HL-60 (cell line): ENCODE measurements at regions not wholly inside any gene's neighbourhood (a gene's known extent, or its start where the extent isn't known, plus 50 kb on each side); places are given as distances from the start of the nearest gene placed in this dataset.

Experiments used
- POLR2AphosphoS5 ChIP-seq: IDR thresholded peaks from 2 replicates; pipeline ENCODE4 v1.6.1; 2012; ENCODE audit warnings: low read depth
- REST ChIP-seq: IDR thresholded peaks from 2 replicates; pipeline ENCODE4 v1.6.1; 2012; ENCODE audit warnings: low read depth; ENCODE audit not compliant: insufficient replicate concordance
- TF ChIP-seq, protein P1 (sequence below): IDR thresholded peaks from one replicate; pipeline ENCODE4 v1.5.1; 2011; ENCODE audit warnings: low read length, control low read depth, inconsistent platforms; ENCODE audit not compliant: insufficient read depth

GRCh38 chr10:76675561-76675950 lies 962.1 kb downstream of the KCNMA1 start:
- TF ChIP-seq, protein P1, sequence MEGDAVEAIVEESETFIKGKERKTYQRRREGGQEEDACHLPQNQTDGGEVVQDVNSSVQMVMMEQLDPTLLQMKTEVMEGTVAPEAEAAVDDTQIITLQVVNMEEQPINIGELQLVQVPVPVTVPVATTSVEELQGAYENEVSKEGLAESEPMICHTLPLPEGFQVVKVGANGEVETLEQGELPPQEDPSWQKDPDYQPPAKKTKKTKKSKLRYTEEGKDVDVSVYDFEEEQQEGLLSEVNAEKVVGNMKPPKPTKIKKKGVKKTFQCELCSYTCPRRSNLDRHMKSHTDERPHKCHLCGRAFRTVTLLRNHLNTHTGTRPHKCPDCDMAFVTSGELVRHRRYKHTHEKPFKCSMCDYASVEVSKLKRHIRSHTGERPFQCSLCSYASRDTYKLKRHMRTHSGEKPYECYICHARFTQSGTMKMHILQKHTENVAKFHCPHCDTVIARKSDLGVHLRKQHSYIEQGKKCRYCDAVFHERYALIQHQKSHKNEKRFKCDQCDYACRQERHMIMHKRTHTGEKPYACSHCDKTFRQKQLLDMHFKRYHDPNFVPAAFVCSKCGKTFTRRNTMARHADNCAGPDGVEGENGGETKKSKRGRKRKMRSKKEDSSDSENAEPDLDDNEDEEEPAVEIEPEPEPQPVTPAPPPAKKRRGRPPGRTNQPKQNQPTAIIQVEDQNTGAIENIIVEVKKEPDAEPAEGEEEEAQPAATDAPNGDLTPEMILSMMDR: no peak
- no peak for TF ChIP-seq POLR2AphosphoS5
- TF ChIP-seq REST: no peak
